NB4 (cell line): ENCODE measurements at regions not wholly inside any gene's neighbourhood (a gene's known extent, or its start where the extent isn't known, plus 50 kb on each side); places are given as distances from the start of the nearest gene placed in this dataset.

Source experiments
- DNase-seq: peaks from one replicate; pipeline ENCODE4 v3.0.0; 2010; ENCODE audit warnings: low read depth
- H3K4me3 ChIP-seq: one replicate; pipeline ENCODE4 v1.5.1; 2011; ENCODE audit warnings: mild to moderate bottlenecking, low read depth, low read length, moderate library complexity
- MAX ChIP-seq: IDR thresholded peaks from 2 replicates; pipeline ENCODE4 v1.6.1; 2011; ENCODE audit warnings: low read depth, low read length
- MYC ChIP-seq: IDR thresholded peaks from 2 replicates; pipeline ENCODE4 v1.6.1; 2011; ENCODE audit warnings: low read depth, low read length
- POLR2A ChIP-seq: IDR thresholded peaks from 2 replicates; pipeline ENCODE4 v1.6.1; 2011; ENCODE audit warnings: mild to moderate bottlenecking; ENCODE audit not compliant: insufficient read length; ENCODE audit errors: extremely low read depth
- TF ChIP-seq, protein P1 (sequence below): IDR thresholded peaks from one replicate; pipeline ENCODE4 v1.5.1; 2012; ENCODE audit warnings: low read depth, low read length

GRCh38 chr2:106703161-106703560 lies 182.8 kb downstream of the ST6GAL2 start:
- TF ChIP-seq, protein P1, sequence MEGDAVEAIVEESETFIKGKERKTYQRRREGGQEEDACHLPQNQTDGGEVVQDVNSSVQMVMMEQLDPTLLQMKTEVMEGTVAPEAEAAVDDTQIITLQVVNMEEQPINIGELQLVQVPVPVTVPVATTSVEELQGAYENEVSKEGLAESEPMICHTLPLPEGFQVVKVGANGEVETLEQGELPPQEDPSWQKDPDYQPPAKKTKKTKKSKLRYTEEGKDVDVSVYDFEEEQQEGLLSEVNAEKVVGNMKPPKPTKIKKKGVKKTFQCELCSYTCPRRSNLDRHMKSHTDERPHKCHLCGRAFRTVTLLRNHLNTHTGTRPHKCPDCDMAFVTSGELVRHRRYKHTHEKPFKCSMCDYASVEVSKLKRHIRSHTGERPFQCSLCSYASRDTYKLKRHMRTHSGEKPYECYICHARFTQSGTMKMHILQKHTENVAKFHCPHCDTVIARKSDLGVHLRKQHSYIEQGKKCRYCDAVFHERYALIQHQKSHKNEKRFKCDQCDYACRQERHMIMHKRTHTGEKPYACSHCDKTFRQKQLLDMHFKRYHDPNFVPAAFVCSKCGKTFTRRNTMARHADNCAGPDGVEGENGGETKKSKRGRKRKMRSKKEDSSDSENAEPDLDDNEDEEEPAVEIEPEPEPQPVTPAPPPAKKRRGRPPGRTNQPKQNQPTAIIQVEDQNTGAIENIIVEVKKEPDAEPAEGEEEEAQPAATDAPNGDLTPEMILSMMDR, result no peak
- TF ChIP-seq POLR2A, result no peak
- TF ChIP-seq MAX, result no peak
- TF ChIP-seq MYC, result no peak
- H3K4me3 ChIP-seq, result no peak overlapping the region
- no peak for DNase-seq

GRCh38 chr2:106704798-106705197 lies 181.2 kb downstream of the ST6GAL2 start:
- H3K4me3 ChIP-seq, result no peak overlapping the region
- TF ChIP-seq MAX (no peak), POLR2A (no peak), MYC (no peak)
- TF ChIP-seq, protein P1, result no peak
- no peak for DNase-seq

GRCh38 chr2:106705877-106706276 lies 180.1 kb downstream of the ST6GAL2 start:
- TF ChIP-seq, protein P1, result no peak
- TF ChIP-seq MAX (no peak), POLR2A (no peak), MYC (no peak)
- no peak overlapping the region for H3K4me3 ChIP-seq
- no peak for DNase-seq

DNA sequence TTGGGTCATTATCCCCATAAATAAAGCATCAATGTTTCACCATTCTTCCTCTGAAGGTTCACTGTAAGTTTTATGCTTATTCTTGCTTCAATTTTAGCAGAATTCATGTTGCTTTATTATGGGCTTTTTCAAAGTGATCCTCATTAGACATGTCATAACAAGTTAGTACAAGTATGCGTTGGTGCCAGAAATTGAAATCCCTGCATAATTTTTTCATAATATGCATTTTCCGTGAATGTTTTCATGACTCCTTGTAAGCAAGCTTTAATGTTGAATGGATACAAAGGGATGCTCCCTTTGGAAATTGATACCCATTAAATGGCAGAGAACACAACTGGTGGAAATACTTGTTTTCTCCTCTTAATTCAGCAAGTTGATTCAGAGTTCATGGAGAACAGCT lies 179.7 kb downstream of the ST6GAL2 start:
- no peak for TF ChIP-seq MYC
- TF ChIP-seq POLR2A, result no peak
- TF ChIP-seq MAX, result no peak
- TF ChIP-seq, protein P1, result no peak
- no peak overlapping the region for H3K4me3 ChIP-seq
- DNase-seq, result no peak

GRCh38 chr2:106708209-106708608 lies 177.8 kb downstream of the ST6GAL2 start:
- TF ChIP-seq MAX (no peak), POLR2A (no peak), MYC (no peak)
- TF ChIP-seq, protein P1, result no peak
- DNase-seq, result no peak
- H3K4me3 ChIP-seq, result no peak overlapping the region

DNA sequence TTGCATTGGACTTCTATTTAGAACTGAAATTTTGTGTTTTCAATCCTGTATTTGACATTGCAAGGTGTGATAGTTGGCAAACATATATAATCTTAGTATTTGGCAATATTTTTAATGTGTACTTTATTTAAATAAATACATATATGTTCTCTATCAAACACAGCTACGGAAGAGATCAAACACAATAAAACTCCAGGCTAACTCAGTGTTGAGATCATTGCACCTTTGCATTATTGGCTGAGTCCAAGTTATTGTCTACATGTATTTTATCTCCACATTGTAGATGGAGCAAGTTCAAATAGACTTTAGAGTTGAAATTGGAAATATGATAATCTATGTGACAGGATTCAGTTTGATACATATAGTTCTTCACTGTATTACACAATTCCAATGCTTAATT lies 176.7 kb downstream of the ST6GAL2 start:
- no peak for DNase-seq
- no peak overlapping the region for H3K4me3 ChIP-seq
- TF ChIP-seq, protein P1, result no peak
- TF ChIP-seq MAX (no peak), MYC (no peak), POLR2A (no peak)
